ENCODE measurements at regions not wholly inside any gene's neighbourhood (a gene's known extent, or its start where the extent isn't known, plus 50 kb on each side); places are given as distances from the start of the nearest gene placed in this dataset.

GRCh38 chr15:60130821-60131220 is 126.7 kb downstream of the FOXB1 start:
- intact Hi-C loops (cut with DNase I): no loop called here
- Histone ChIP-seq H3K27me3 (no peaks in the 10 kb centered on the region), H3K36me3 (no peaks in the 10 kb centered on the region), H3K4me1 (no peaks in the 10 kb centered on the region), H3K4me3 (no peak overlapping the region), H3K27ac (no peak overlapping the region), H3K9me3 (no peaks in the 10 kb centered on the region), H3K9ac (ENCODE audit: low read depth in 2 of 2, low read length in 2 of 2) (no peak overlapping the region)
- TF ChIP-seq, protein P1, sequence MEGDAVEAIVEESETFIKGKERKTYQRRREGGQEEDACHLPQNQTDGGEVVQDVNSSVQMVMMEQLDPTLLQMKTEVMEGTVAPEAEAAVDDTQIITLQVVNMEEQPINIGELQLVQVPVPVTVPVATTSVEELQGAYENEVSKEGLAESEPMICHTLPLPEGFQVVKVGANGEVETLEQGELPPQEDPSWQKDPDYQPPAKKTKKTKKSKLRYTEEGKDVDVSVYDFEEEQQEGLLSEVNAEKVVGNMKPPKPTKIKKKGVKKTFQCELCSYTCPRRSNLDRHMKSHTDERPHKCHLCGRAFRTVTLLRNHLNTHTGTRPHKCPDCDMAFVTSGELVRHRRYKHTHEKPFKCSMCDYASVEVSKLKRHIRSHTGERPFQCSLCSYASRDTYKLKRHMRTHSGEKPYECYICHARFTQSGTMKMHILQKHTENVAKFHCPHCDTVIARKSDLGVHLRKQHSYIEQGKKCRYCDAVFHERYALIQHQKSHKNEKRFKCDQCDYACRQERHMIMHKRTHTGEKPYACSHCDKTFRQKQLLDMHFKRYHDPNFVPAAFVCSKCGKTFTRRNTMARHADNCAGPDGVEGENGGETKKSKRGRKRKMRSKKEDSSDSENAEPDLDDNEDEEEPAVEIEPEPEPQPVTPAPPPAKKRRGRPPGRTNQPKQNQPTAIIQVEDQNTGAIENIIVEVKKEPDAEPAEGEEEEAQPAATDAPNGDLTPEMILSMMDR (IDR thresholded peaks at IDR 0.05): no peak
- no peak for DNase-seq

DNA sequence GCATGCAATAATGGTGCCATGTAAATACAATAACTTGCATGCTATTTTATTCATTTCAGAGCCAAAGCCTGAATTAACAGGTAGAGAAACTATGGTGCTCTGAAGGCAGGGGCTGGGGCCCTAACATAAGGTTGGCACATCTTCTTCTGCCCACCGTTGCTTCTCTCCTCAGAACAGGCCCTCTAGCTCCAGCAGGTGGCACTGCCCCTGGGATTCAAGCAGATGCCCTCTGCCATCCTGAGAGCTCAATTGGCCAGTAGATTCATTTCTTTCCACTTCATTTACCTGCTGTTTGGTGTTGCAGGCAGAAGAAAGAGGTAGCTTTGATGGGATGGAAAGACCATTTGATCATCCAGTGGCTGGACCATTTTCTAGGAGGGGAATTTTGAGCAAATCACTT is 130.5 kb downstream of the FOXB1 start:
- H3K4me3 ChIP-seq: no peak overlapping the region
- H3K9ac ChIP-seq (ENCODE audit: low read depth in 2 of 2, low read length in 2 of 2): no peak overlapping the region
- H3K9me3 ChIP-seq: no peaks in the 10 kb centered on the region
- TF ChIP-seq, protein P1 (IDR thresholded peaks at IDR 0.05): no peak
- H3K27me3 ChIP-seq: no peaks in the 10 kb centered on the region
- H3K36me3 ChIP-seq: no peaks in the 10 kb centered on the region
- DNase-seq: no peak
- H3K27ac ChIP-seq: no peak overlapping the region
- intact Hi-C loops (cut with DNase I): no loop called here
- no peaks in the 10 kb centered on the region for H3K4me1 ChIP-seq

- intact Hi-C loops (cut with DNase I): no loop called here
- Histone ChIP-seq H3K9ac (ENCODE audit: low read depth in 2 of 2, low read length in 2 of 2) (no peak overlapping the region), H3K27me3 (no peaks in the 10 kb centered on the region), H3K27ac (no peak overlapping the region), H3K36me3 (no peaks in the 10 kb centered on the region), H3K4me1 (no peaks in the 10 kb centered on the region), H3K4me3 (no peak overlapping the region), H3K9me3 (no peaks in the 10 kb centered on the region)
- TF ChIP-seq, protein P1 (IDR thresholded peaks at IDR 0.05): no peak
- no peak for DNase-seq
Observed at GRCh38 chr15:60135961-60136360, 131.8 kb downstream of the FOXB1 start.

DNA sequence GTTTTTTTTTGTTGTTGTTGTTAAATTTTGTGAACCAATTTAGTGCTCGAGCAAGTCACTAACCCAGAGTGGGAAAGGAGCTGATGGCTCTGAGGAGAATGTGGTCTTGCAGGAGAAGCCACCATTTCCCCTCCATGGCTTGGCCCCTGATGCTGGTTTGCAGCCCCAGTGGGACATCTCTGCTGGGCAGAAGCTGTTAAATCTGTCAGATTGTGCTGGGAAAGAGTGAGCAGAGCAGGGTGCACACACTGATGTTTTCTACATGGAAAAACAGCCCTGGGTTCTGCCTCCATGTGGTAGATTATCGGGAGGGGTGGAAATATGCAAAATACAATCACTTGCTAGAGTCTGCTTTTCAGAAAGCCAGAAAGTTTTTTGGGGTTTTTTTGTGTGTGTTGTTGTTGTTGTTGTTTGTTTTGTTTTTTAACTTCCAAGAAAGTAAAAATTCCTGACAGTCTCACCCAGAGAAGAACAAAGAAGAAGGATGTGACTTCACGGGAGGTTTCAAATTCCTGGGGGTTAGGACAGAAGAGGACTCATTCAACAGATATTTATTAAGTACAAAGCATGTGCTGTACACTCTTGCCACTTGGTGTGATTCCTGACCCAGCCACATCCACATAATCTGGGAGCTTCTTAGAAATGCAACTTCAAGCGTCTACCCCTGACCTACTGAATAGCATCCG is 133.7 kb downstream of the FOXB1 start:
- Histone ChIP-seq H3K4me3 (no peak overlapping the region), H3K27me3 (no peaks in the 10 kb centered on the region), H3K36me3 (no peaks in the 10 kb centered on the region), H3K9me3 (no peaks in the 10 kb centered on the region), H3K27ac (no peak overlapping the region), H3K9ac (ENCODE audit: low read depth in 2 of 2, low read length in 2 of 2) (no peak overlapping the region), H3K4me1 (no peaks in the 10 kb centered on the region)
- no peak for DNase-seq
- intact Hi-C loops (cut with DNase I): no loop called here
- TF ChIP-seq, protein P1 (IDR thresholded peaks at IDR 0.05): no peak

DNA sequence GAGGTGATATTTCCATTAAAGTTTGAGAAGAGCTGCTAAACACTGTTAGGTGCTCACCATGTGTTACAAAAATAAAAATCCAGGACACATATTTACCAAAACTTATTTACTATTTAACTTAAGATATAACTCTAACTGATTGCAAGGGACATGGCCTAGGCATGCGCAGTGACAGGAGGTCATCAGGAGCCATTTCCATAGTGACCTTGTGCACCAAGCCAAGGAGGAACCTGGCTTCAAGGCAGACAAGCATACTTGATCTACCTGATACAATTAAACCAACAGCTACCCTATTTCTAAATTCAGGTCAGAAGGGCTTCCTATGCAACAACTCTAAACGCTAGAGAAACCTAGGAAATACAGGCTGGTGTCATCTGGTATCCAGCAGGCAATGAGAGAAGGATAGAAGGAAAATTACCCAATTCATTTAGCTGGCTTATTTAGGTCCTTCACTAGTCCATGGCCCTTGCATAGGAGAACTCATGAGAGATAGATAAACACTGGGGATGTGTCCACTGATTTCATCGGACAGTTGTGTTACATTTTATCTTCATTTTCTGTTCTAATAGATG is 134.4 kb downstream of the FOXB1 start:
- no peak overlapping the region for H3K4me3 ChIP-seq
- no peaks in the 10 kb centered on the region for H3K9me3 ChIP-seq
- DNase-seq: no peak
- H3K4me1 ChIP-seq: no peaks in the 10 kb centered on the region
- H3K36me3 ChIP-seq: no peaks in the 10 kb centered on the region
- TF ChIP-seq, protein P1 (IDR thresholded peaks at IDR 0.05): no peak
- H3K27me3 ChIP-seq: no peaks in the 10 kb centered on the region
- no peak overlapping the region for H3K27ac ChIP-seq
- H3K9ac ChIP-seq (ENCODE audit: low read depth in 2 of 2, low read length in 2 of 2): no peak overlapping the region
- intact Hi-C loops (cut with DNase I): no loop called here

Data from colonic mucosa (tissue), 4 donors.